HepG2 (cell line): ENCODE measurements at regions not wholly inside any gene's neighbourhood (a gene's known extent, or its start where the extent isn't known, plus 50 kb on each side); places are given as distances from the start of the nearest gene placed in this dataset.

Experiments used
- RFX5 ChIP-seq: IDR thresholded peaks from 2 replicates; pipeline ENCODE4 v1.6.1; 2011; ENCODE audit warnings: low read depth, low read length, improper control_type of control experiment
- TBX2 ChIP-seq: sonication (generic); formaldehyde crosslinking; IDR thresholded peaks from 2 replicates; pipeline ENCODE4 v1.5.0; 2020; ENCODE audit warnings: missing genetic modification reagents, mild to moderate bottlenecking, borderline replicate concordance
- ZNF639 ChIP-seq: conservative IDR thresholded peaks from 2 replicates; pipeline ENCODE4 v1.6.1; 2018; ENCODE audit warnings: missing genetic modification reagents
- TF ChIP-seq, protein P1 (sequence below): sonication (generic); formaldehyde crosslinking; IDR thresholded peaks from 2 replicates; pipeline ENCODE4 v1.5.0; 2020; ENCODE audit warnings: mild to moderate bottlenecking, missing genetic modification reagents, moderate library complexity

- TF ChIP-seq ZNF639 (CRISPR knock-in tag), result no peak
- no peak for TF ChIP-seq RFX5
- TF ChIP-seq, protein P1, sequence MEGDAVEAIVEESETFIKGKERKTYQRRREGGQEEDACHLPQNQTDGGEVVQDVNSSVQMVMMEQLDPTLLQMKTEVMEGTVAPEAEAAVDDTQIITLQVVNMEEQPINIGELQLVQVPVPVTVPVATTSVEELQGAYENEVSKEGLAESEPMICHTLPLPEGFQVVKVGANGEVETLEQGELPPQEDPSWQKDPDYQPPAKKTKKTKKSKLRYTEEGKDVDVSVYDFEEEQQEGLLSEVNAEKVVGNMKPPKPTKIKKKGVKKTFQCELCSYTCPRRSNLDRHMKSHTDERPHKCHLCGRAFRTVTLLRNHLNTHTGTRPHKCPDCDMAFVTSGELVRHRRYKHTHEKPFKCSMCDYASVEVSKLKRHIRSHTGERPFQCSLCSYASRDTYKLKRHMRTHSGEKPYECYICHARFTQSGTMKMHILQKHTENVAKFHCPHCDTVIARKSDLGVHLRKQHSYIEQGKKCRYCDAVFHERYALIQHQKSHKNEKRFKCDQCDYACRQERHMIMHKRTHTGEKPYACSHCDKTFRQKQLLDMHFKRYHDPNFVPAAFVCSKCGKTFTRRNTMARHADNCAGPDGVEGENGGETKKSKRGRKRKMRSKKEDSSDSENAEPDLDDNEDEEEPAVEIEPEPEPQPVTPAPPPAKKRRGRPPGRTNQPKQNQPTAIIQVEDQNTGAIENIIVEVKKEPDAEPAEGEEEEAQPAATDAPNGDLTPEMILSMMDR, result no peak
- TF ChIP-seq TBX2, result no peak
These were observed 162.0 kb downstream of the RTP5 start for GRCh38 chr2:242031481-242032019.
